ENCODE measurements at regions not wholly inside any gene's neighbourhood (a gene's known extent, or its start where the extent isn't known, plus 50 kb on each side); places are given as distances from the start of the nearest gene placed in this dataset.

- no peak for DNase-seq
These were observed 235.1 kb upstream of the CPEB2 start for GRCh38 chr4:14767142-14767541.

GRCh38 chr4:14768449-14768848 is 233.8 kb upstream of the CPEB2 start:
- no peak for TF ChIP-seq CTCF (IDR thresholded peaks at IDR 0.05)
- H3K27me3 Mint-ChIP-seq (ENCODE audit: low read depth, poor library complexity), result peaks cover 22% of the 10 kb centered on the region
- H3K4me3 Mint-ChIP-seq, result no peak overlapping the region
- no peak for DNase-seq
- H3K27ac Mint-ChIP-seq, result no peak overlapping the region
- H3K4me1 Mint-ChIP-seq, result no peaks in the 10 kb centered on the region
- H3K36me3 Mint-ChIP-seq (ENCODE audit: low read depth), result no peaks in the 10 kb centered on the region
- H3K9me3 Mint-ChIP-seq, result no peaks in the 10 kb centered on the region

More at GRCh38 chr4:14767142-14767541, 235.1 kb upstream of the CPEB2 start:
- Mint-ChIP-seq H3K9me3 (no peaks in the 10 kb centered on the region), H3K4me1 (no peaks in the 10 kb centered on the region), H3K27ac (no peak overlapping the region), H3K27me3 (ENCODE audit: low read depth, poor library complexity) (peaks cover 25% of the 10 kb centered on the region), H3K4me3 (no peak overlapping the region), H3K36me3 (ENCODE audit: low read depth) (no peaks in the 10 kb centered on the region)
- no peak for TF ChIP-seq CTCF (IDR thresholded peaks at IDR 0.05)

- Mint-ChIP-seq H3K27me3 (ENCODE audit: low read depth, poor library complexity) (peaks cover 29% of the 10 kb centered on the region), H3K4me1 (no peaks in the 10 kb centered on the region), H3K4me3 (no peak overlapping the region), H3K27ac (no peak overlapping the region), H3K36me3 (ENCODE audit: low read depth) (no peaks in the 10 kb centered on the region), H3K9me3 (peaks cover 6% of the 10 kb centered on the region)
- DNase-seq, result no peak
- TF ChIP-seq CTCF (IDR thresholded peaks at IDR 0.05), result no peak
These were observed 232.3 kb upstream of the CPEB2 start for GRCh38 chr4:14769993-14770392.

GRCh38 chr4:14771094-14771493 is 231.2 kb upstream of the CPEB2 start:
- H3K4me3 Mint-ChIP-seq, result no peak overlapping the region
- TF ChIP-seq CTCF (IDR thresholded peaks at IDR 0.05), result no peak
- H3K27ac Mint-ChIP-seq, result no peak overlapping the region
- no peak for DNase-seq
- H3K36me3 Mint-ChIP-seq (ENCODE audit: low read depth), result no peaks in the 10 kb centered on the region
- peaks cover 28% of the 10 kb centered on the region for H3K27me3 Mint-ChIP-seq (ENCODE audit: low read depth, poor library complexity)
- H3K9me3 Mint-ChIP-seq, result peaks cover 6% of the 10 kb centered on the region
- H3K4me1 Mint-ChIP-seq, result no peaks in the 10 kb centered on the region

GRCh38 chr4:14771504-14772175 is 230.6 kb upstream of the CPEB2 start:
- DNase-seq, result no peak
- Mint-ChIP-seq H3K9me3 (peaks cover 6% of the 10 kb centered on the region), H3K27ac (no peak overlapping the region), H3K36me3 (ENCODE audit: low read depth) (no peaks in the 10 kb centered on the region), H3K4me3 (no peak overlapping the region), H3K27me3 (ENCODE audit: low read depth, poor library complexity) (peaks cover 23% of the 10 kb centered on the region), H3K4me1 (no peaks in the 10 kb centered on the region)
- no peak for TF ChIP-seq CTCF (IDR thresholded peaks at IDR 0.05)

- Mint-ChIP-seq H3K36me3 (ENCODE audit: low read depth) (no peaks in the 10 kb centered on the region), H3K4me1 (no peaks in the 10 kb centered on the region)
These were observed 229.9 kb upstream of the CPEB2 start for GRCh38 chr4:14772388-14772787.

More at GRCh38 chr4:14772388-14772787, 229.9 kb upstream of the CPEB2 start:
- no peak overlapping the region for H3K4me3 Mint-ChIP-seq
- no peak for TF ChIP-seq CTCF (IDR thresholded peaks at IDR 0.05)
- no peak for DNase-seq
- H3K27ac Mint-ChIP-seq, result no peak overlapping the region
- peaks cover 17% of the 10 kb centered on the region for H3K27me3 Mint-ChIP-seq (ENCODE audit: low read depth, poor library complexity)
- H3K9me3 Mint-ChIP-seq, result peaks cover 6% of the 10 kb centered on the region
